IMR-90 (cell line): ENCODE measurements at regions not wholly inside any gene's neighbourhood (a gene's known extent, or its start where the extent isn't known, plus 50 kb on each side); places are given as distances from the start of the nearest gene placed in this dataset.

Experiments
- ATAC-seq: fragments of 200-7000 bp; cut with Tn5 transposase; 2 replicates; pipeline ENCODE4 v1.9.1; 2020; ENCODE audit warnings: low read depth, mild to moderate bottlenecking, moderate library complexity
- BruUV-seq: library from RNA; stranded (reverse); fragments of 400-500 nt; replicated peaks from 2 replicates; lab custom pipeline; 2021; lab: Mats Ljungman, UMichigan
- CTCF ChIA-PET: fragments of 300-600 bp; formaldehyde crosslinking; extraction: SDS; loops from one replicate; lab custom pipeline; 2021; ENCODE audit warnings: antibody characterized with exemption; lab: Yijun Ruan, JAX
- POLR2A ChIA-PET: fragments of 300-600 bp; sonication (Branson Sonifier 250); formaldehyde crosslinking; loops from one replicate; lab custom pipeline; 2022; ENCODE audit warnings: antibody characterized with exemption; ENCODE audit not compliant: unreplicated experiment; lab: Charles Lee
- DNase-seq: peaks from one replicate; pipeline ENCODE4 v3.0.0; 2013
- H2AFZ ChIP-seq: replicated peaks from 2 replicates; pipeline ENCODE3; 2013; ENCODE audit warnings: low read length, mild to moderate bottlenecking; ENCODE audit not compliant: poor library complexity
- H2AK5ac ChIP-seq: 2 replicates; pipeline ENCODE4 v1.6.1; 2013; ENCODE audit warnings: low read depth, low read length, inconsistent platforms
- H2AK9ac ChIP-seq: replicated peaks from 2 replicates; pipeline ENCODE3; 2013; ENCODE audit warnings: mild to moderate bottlenecking, low read depth, low read length, moderate library complexity; ENCODE audit not compliant: poor library complexity
- H2BK120ac ChIP-seq: 2 replicates; pipeline ENCODE4 v1.6.1; 2013; ENCODE audit warnings: low read depth, low read length, inconsistent platforms
- H2BK15ac ChIP-seq: 3 replicates; pipeline ENCODE4 v1.6.1; 2013; ENCODE audit warnings: low read depth, low read length, inconsistent platforms
- H2BK20ac ChIP-seq: 2 replicates; pipeline ENCODE4 v1.6.1; 2013; ENCODE audit warnings: low read depth, mild to moderate bottlenecking, inconsistent platforms, low read length, moderate library complexity
- H2BK5ac ChIP-seq: 2 replicates; pipeline ENCODE4 v1.6.1; 2013; ENCODE audit warnings: mild to moderate bottlenecking, low read depth, low read length, inconsistent platforms; ENCODE audit not compliant: poor library complexity, severe bottlenecking
- H3K14ac ChIP-seq: replicated peaks from 2 replicates; pipeline ENCODE4 v1.6.1; 2013; ENCODE audit warnings: low read depth, low read length, inconsistent platforms
- H3K18ac ChIP-seq: 2 replicates; pipeline ENCODE4 v1.6.1; 2013; ENCODE audit warnings: low read depth, low read length, control low read depth
- H3K23ac ChIP-seq: 2 replicates; pipeline ENCODE4 v1.6.1; 2013; ENCODE audit warnings: low read depth, low read length, inconsistent platforms
- H3K27ac ChIP-seq: 2 replicates; pipeline ENCODE4 v1.5.1; 2013; ENCODE audit warnings: mild to moderate bottlenecking, control low read depth, low read length; ENCODE audit not compliant: insufficient read depth
- H3K27me3 ChIP-seq: 2 replicates; pipeline ENCODE4 v1.6.1; 2013; ENCODE audit warnings: low read length; ENCODE audit not compliant: control insufficient read depth, insufficient read depth
- H3K36me3 ChIP-seq: 2 replicates; pipeline ENCODE4 v1.6.1; 2013; ENCODE audit warnings: low read length, mixed read lengths; ENCODE audit not compliant: control insufficient read depth, insufficient read depth
- H3K4ac ChIP-seq: 2 replicates; pipeline ENCODE4 v1.6.1; 2013; ENCODE audit warnings: low read depth, low read length, inconsistent platforms
- H3K4me1 ChIP-seq: 2 replicates; pipeline ENCODE4 v1.6.1; 2013; ENCODE audit warnings: low read length, mixed read lengths; ENCODE audit not compliant: control insufficient read depth, insufficient read depth
- H3K4me2 ChIP-seq: 2 replicates; pipeline ENCODE4 v1.6.1; 2013; ENCODE audit warnings: low read depth, mild to moderate bottlenecking, control low read depth, low read length, moderate library complexity
- H3K4me3 ChIP-seq: 2 replicates; pipeline ENCODE4 v1.5.1; 2013; ENCODE audit warnings: low read depth, mild to moderate bottlenecking, control low read depth, low read length, moderate library complexity; ENCODE audit not compliant: insufficient read depth
- H3K56ac ChIP-seq: 2 replicates; pipeline ENCODE4 v1.6.1; 2013; ENCODE audit warnings: low read length, inconsistent platforms; ENCODE audit not compliant: insufficient read depth; ENCODE audit errors: extremely low read depth
- H3K79me1 ChIP-seq, 2 experiments: 2 replicates each; pipeline ENCODE4 v1.6.1; 2013; ENCODE audit warnings: low read length in 2 of 2, inconsistent platforms in 1 of 2, low read depth in 1 of 2
- H3K9ac ChIP-seq: 2 replicates; pipeline ENCODE4 v1.6.1; 2013; ENCODE audit warnings: low read depth, low read length, control low read depth
- H3K9me1 ChIP-seq: 2 replicates; pipeline ENCODE4 v1.6.1; 2013; ENCODE audit warnings: low read length, inconsistent platforms; ENCODE audit not compliant: insufficient read depth
- H3K9me3 ChIP-seq: 2 replicates; pipeline ENCODE4 v1.6.1; 2013; ENCODE audit warnings: low read length; ENCODE audit not compliant: control insufficient read depth, insufficient read depth
- H4K20me1 ChIP-seq: 2 replicates; pipeline ENCODE4 v1.6.1; 2013; ENCODE audit warnings: low read length, inconsistent platforms; ENCODE audit not compliant: insufficient read depth
- H4K5ac ChIP-seq: 2 replicates; pipeline ENCODE4 v1.6.1; 2013; ENCODE audit warnings: mild to moderate bottlenecking, low read depth, low read length, control low read depth
- H4K8ac ChIP-seq, 2 experiments: 2 replicates each; pipeline ENCODE4 v1.6.1; 2013; ENCODE audit warnings: low read depth in 2 of 2, low read length in 2 of 2, control low read depth in 1 of 2, inconsistent platforms in 1 of 2
- H4K91ac ChIP-seq: 2 replicates; pipeline ENCODE4 v1.6.1; 2013; ENCODE audit warnings: low read depth, low read length, inconsistent platforms; ENCODE audit not compliant: insufficient read depth
- FOS ChIP-seq: fragments of 150-350 bp; IDR thresholded peaks from 2 replicates; pipeline ENCODE4 v1.6.1; 2016; ENCODE audit warnings: low read depth, low read length
- MAFK ChIP-seq: IDR thresholded peaks from 2 replicates; pipeline ENCODE4 v1.6.1; 2012; ENCODE audit warnings: low read depth, low read length, improper control_type of control experiment
- WGBS, 2 experiments: methylation state at CpG; one replicate each; pipeline versions ENCODE4 v1.1.5 to v1.1.7; 2013; ENCODE audit warnings: missing lambda C conversion rate in 2 of 2; ENCODE audit not compliant: insufficient read length in 1 of 2; ENCODE audit errors: extremely low coverage in 2 of 2; 5-methylcytosine and 5-hydroxymethylcytosine counted together
- dilution Hi-C: fragments of 300-500 bp; cut with HindIII; formaldehyde crosslinking; loops from one replicate; pipeline ENCODE4 v1.14.3; 2018; ENCODE audit warnings: low sequenced_read_pairs; ENCODE audit not compliant: unreplicated experiment
- in situ Hi-C: fragments of 300-500 bp; cut with MboI; formaldehyde crosslinking; loops from 3 replicates; pipeline ENCODE4 v1.14.3; 2019; ENCODE audit warnings: low sequenced_read_pairs, inconsistent platforms, mixed read lengths
- intact Hi-C: fragments of 100-400 bp; cut with micrococcal nuclease; formaldehyde crosslinking; loops from 2 replicates; pipeline ENCODE4 v1.10.0; 2022
- TF ChIP-seq, protein P1 (sequence below): fragments of 150-350 bp; IDR thresholded peaks from 2 replicates; pipeline ENCODE4 v1.6.1; 2017; ENCODE audit warnings: mild to moderate bottlenecking, antibody characterized with exemption, low read length, low read depth

DNA sequence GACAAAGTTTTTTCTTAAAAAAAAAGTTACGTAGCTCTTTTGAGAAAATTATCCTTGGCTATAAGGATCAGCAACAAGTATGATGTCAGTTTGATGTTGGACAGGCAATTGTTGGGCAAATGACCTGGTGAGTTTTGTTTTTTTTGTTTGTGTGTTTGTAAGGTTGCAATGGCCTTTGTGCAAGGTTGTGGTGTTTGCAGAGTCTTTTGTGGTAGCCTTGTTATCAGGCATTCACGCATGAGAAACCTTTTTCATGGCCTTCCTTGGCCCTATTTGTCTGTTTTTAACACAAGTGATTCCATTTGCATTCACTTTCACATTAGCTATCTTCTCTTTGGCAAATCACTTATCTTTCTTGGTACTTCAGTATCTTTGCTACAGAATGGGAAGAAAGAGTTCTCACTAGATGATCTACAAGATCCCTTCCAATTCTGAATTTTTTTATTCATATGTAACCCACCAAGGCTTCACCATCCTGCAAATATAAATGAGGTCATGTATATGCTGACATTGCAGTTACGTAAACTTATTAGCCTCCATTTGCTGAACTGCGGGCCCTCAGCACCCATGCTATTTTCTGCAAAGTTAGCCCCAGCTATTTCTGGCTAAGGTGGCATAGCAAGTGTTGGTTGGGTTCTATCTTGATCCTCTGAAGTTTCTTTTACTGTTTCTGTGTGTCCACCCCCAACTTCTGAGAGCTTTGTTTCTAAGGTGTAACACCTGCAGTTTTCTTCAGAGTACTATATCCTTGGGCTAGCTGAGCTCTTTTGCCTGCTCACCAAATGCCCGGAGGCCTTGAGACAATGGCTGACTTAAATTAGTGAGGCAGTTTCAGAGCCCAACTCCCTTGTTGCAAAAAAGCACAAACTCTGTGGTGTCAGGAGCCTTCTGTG lies 667.1 kb downstream of the IRS1 start:
- ATAC-seq (no peak), DNase-seq (no peak)
- Histone ChIP-seq H3K27ac (no peak overlapping the region), H4K20me1 (no peaks in the 10 kb centered on the region), H2BK15ac (no peak overlapping the region), H3K36me3 (no peaks in the 10 kb centered on the region), H2AK5ac (no peak overlapping the region), H2BK120ac (no peak overlapping the region), H4K5ac (no peak overlapping the region), H4K8ac (no peak overlapping the region), H2BK5ac (no peak overlapping the region), H2AK9ac (no peak overlapping the region), H3K23ac (no peak overlapping the region), H3K4me2 (no peak overlapping the region), H3K9me3 (no peaks in the 10 kb centered on the region), H3K79me1 (no peaks in the 10 kb centered on the region), H3K9me1 (no peaks in the 10 kb centered on the region), H3K9ac (no peak overlapping the region), H3K18ac (no peak overlapping the region), H3K27me3 (no peaks in the 10 kb centered on the region), H3K14ac (no peak overlapping the region), H3K4me1 (peaks cover 6% of the 10 kb centered on the region), H3K56ac (no peak overlapping the region), H2AFZ (no peak overlapping the region), H3K4ac (no peak overlapping the region), H4K91ac (no peak overlapping the region), H3K4me3 (no peak overlapping the region), H2BK20ac (no peak overlapping the region)
- no TSS peak for BruUV-seq
- TF ChIP-seq FOS (no peak), MAFK (peak; percentile 92)
- TF ChIP-seq, protein P1, sequence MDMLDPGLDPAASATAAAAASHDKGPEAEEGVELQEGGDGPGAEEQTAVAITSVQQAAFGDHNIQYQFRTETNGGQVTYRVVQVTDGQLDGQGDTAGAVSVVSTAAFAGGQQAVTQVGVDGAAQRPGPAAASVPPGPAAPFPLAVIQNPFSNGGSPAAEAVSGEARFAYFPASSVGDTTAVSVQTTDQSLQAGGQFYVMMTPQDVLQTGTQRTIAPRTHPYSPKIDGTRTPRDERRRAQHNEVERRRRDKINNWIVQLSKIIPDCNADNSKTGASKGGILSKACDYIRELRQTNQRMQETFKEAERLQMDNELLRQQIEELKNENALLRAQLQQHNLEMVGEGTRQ, result no peak
- in situ Hi-C loops (no loop called here), intact Hi-C loops (no loop called here), dilution Hi-C loops (no loop called here)
- ChIA-PET CTCF (no interaction called here), POLR2A (no interaction called here)
- WGBS, 2 experiments, result 100% methylated on average over 1 of the region's 5 CpGs; no CpG with 5 or more reads in 1 of the 2 experiments
